Stimulated activated CD4-positive, alpha-beta T cell treated with anti-CD3 and anti-CD28 coated beads, Interleukin-1b, Interleukin-23, amount 100 ng/mL, for 48 hours (primary cell): ENCODE measurements at regions not wholly inside any gene's neighbourhood (a gene's known extent, or its start where the extent isn't known, plus 50 kb on each side); places are given as distances from the start of the nearest gene placed in this dataset.

Experiments used
- DNase-seq: peaks from one replicate; pipeline ENCODE4 v3.0.0-alpha.2; 2020

DNA sequence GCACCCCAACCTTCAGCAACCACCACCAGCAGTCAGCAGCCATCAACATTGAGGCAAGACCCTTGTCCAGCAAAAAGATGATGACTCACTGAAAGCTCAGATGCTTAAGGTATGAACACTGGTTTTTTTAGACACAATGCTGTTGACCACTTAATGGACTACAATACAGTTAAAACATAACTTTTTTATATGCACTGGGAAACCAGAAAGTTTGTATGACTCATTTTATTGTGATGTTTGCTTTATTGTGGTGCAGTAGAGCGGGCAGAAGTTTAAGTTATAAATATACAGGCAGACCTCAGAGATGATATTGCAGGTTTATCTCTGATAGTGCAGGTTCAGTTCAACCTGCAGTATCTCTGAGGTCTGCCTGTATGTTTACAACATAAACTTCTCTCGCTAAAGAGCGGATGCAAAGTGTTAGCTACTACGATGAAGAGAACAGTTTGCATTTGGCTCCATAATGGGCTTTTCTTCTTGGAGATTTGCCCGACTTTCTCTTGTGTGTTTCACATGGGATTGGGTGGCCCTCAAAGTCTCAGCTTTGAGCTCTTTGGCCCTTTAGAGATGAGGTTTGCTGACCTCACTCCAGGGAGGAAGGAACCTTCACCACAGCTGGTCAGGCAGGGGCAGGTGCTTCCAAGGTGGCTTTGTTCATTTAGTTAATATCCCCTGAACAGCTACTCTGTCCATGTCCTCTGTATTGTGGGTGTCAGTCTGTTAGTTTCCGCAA lies 84.4 kb upstream of the SHH start:
- DNase-seq: no peak

DNA sequence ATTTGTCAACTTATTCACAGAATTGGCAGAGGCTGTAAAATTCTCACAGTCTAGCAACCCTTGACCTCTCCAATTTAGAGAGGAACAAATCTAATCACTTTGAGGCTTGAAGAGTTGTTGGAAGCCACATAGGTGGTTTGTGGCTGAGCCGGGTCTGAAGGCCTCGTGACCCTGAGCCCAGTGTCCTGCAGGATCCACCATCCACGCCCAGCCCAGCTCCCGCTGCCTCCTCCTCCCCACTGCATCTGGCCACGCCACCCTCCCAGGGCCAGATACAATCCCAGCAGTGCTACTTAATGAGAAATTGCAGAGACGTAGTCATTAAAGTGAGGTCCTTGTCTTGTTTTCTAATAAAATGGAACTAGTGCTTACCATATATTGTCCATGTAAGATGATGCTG lies 81.4 kb upstream of the SHH start:
- no peak for DNase-seq

DNA sequence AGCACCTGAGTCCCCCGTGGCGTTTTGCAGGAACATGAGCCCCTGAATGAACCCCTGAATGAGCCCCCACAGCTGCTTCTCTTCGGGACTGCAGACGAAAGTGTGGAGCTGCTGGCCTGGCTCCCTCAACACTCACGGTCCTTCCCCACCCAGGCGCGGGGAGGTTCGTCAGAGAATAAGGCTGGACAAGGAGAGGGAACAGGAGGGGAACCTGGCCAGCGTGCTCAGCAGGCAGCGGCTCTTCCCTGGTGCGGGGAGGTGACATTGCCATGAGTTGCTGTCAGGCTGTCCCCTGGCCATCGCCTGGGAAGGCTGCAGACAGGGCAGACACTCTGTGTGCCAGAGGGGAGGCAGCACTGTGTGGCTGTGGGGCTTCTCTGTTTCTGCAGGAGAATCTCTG lies 80.9 kb upstream of the SHH start:
- DNase-seq: no peak

DNA sequence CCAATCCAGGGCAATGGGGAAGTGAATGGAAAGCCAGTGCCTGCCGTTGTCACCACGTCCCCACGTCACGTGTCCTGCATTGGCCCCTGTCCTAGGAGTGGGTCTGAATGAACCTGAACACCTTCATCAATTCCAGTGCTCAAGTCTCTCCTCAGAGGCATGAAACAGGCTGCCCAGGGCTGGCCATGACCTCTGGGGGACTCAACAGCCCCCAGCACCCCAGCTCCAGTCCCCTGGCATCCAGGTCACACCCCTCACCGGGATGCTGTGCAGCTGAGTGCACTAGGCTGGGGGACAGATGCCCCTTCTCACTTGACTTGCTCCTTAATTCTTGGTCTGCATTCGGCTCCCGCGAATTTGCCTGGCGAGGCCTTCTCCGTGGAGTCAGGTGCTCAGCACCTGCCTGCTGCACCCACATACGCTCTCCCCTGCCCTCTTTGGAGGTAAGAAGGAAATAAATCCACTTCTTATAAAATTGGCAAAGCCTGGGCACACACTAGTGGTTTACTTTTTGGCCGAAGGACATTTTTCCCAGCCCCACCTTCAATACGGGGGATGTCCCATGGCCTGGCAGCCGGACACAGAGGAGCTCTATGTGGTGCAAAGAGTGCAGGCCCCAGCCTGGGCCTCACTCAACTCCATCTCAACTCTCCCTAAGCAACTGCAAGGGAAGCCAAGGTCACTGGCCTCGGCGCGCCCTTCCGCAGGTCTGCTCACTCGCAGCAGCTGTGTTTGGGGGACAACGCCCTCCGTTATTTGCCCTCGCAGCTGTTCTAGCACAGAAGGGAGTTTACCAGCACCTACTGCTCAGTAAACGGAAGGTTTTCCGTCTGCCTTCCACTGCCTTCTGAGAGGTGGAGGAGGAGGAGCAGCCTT lies 77.6 kb upstream of the SHH start:
- no peak for DNase-seq

DNA sequence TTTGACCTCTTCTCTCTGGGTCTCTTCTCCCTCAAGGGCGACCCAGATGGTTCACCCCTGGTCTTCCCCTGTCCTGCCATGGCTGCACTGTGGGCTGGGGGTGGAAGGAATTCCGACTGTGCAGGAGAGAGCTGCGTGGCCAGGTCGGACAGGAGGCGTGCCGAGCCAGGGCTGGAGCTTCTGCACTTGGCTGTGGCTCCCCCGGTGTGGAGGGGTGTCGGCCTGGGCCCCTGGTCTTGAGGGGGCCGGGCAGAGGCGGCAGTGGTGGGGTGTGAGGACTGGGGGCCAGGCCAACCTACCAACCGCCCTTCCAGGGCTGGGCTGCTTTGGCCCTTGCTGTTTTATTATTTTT lies 74.9 kb upstream of the SHH start:
- DNase-seq: no peak

DNA sequence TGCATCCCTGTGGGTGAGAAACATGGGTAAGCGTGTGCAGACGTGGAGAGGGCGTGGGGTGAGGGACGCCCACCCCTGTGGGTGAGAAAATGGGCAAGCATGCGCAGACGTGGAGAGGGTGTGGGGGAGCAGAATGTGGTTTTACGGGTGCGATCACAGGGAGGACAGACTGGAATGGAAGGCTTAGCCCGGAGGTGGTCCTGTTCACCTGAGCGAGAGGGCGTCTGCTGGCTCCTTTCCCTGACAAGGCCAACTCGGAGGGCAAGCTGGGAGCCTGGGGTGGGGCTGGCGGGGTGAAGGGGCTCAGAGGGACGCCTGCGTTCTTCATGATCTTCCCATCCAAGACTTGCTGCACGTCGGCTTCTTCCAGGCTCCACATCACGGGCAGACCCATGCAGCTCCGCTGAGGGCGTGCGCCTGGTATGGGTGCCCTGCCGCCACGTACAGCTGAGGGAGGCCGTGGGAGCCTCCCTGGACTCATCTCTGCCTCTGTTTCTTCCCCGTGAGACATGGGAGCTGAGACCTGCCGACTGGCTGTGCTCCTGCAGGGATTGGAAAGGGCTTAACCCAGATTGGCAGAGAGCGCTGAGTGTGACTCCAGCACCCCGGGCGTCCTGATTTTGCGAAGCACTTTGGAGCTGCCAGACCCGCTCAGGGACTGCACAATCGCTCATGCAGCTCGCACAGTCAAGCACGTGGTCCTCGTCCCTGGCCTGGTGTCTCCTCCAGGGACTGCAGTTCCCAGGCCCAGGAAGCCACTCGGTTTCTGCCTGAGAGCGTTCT lies 74.3 kb upstream of the SHH start:
- no peak for DNase-seq

DNA sequence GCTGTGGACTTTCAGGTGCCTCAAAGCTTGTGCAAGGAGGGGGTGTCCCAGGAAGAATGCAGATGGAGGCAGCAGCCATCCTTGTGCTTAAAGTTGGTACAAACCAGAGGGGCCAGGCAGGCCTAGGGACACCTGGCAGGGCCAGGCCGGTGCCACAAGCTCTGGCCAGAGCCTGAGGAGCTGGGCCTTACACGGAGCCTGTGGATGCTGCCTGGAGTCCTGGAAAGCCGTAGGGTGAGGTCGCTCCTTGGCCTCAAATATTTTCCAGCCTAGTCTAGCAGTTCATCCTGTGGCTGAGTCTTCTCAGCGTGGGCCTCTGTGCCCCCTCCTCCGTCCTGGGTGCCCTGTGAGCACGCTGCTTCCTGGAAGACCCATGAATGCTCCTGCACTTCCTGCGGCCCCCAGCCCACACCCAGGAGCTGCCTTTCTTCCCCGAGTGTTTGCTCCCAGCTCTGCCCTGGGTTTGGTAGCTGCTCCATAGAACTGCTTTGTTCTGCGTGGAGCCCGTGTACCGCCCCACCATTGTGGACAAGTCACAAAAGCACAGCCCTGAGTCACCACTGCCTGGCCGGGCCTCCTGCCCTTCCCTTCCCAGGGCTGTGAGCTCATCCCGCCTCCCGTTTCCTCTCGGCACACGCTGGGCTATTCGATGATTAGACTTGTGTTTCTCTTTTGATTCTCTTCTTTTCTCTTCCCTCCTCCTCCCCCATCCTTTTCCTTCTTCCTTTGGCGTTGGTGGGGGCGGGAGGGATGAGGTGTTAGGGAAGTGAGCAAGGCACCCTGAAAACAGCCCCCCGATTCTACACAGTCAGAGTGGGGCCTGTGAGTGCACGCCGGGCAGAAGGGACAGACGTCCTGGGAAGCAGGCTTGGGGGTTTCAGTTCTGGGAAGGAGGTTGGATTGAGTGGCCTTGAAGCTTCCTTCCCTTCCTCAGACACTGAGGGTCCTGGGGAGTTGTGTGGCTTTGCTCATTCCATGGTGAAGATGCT lies 73.2 kb upstream of the SHH start:
- DNase-seq: no peak

DNA sequence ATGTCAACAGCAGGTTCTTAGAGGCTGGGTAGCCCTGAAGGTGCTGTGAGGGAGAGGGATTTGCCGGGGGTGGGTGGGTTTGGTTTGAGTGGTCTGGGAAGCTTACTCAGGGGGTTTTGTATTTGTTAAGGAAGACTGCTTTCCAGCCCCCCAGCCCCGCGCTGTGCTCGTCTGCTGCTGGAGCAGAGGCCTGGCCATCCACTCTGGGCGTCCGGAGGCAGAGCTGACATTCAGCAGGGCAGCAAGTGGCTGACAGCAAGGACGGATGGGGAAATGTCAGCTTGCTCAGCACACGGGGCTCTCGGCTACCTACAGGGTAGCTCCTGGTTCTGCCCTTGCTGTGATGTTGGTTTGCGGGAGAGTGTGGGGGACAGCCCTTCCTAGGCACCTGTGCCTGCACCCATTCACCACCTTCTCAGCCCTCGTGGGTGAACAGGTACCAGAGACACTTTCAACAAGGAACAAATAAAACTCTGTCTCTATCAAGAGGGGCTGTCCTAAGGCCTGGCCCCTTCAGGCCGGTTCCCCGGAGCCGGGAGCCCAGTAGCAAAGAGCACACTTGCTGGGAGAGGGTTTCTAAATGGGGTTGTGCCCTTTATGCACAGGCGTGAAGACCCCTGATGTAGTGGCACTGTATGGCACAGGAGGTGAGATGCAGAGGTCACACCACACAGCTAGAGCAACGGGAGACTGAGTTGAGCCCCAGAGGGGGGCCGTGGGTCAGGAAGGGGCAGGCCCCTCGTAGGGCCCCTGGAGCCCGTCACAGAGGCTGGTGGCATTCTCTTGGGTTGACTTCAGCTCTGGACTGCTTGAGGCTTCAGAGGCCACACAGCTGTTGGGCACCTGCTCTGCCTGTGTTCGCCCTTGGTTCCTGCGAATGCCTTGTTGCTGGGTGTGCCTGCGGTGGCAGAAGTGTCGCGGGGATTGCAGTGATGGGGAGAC lies 72.2 kb upstream of the SHH start:
- DNase-seq: no peak

DNA sequence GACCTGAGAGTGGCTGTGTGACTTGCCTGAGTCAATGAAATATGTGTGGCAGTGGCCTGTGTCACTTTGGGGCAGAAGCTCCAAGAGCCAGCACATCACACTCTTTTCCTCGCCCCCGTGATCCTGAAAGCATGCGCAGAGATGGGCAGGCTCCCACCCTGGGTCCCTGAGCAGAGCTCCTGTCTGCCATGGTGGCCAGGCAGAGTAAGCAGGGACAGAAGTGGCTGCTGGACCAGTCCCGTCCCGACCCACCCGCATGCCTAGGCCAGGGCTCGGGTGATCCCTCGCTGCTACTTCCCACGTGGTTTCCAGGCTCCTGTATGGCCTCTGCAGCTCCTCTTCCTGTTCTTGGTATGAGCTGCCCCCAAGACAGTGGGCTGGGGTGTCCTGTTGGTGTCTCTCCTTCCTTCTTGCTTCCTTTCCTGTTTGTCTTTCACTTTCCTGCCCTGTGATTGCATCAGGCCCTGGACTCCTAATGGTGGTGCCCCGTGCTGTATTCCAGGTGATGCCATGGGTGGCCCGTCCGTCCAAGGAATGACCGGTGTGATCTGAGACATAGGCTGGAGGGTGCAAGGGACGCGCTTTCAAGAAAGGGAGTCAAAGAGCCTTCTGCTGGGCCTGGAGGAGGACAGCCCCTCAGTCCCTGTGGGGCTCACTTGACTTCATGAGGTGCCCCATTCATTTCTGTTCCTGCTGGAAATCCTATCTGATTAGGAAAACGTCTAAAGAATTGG lies 71.4 kb upstream of the SHH start:
- no peak for DNase-seq

DNA sequence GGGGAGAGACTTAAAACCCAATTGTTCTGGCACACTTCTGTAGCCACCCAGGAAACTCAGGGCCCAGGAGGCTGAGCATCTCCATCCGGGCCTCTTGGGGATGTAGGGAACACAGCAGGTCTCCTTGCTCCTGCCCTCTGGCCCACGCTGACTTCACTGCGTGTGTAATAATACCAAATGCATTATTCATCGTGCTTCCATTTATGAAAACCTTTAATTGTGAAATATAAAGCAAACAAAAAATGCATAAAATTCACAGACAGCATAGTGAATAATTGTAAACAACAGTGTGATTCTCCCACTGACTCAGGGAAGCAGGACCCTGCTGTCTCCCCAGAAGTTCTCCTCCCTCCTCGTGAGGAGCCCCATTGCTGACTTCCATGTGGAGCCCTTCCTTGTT lies 70.3 kb upstream of the SHH start:
- DNase-seq: no peak

DNA sequence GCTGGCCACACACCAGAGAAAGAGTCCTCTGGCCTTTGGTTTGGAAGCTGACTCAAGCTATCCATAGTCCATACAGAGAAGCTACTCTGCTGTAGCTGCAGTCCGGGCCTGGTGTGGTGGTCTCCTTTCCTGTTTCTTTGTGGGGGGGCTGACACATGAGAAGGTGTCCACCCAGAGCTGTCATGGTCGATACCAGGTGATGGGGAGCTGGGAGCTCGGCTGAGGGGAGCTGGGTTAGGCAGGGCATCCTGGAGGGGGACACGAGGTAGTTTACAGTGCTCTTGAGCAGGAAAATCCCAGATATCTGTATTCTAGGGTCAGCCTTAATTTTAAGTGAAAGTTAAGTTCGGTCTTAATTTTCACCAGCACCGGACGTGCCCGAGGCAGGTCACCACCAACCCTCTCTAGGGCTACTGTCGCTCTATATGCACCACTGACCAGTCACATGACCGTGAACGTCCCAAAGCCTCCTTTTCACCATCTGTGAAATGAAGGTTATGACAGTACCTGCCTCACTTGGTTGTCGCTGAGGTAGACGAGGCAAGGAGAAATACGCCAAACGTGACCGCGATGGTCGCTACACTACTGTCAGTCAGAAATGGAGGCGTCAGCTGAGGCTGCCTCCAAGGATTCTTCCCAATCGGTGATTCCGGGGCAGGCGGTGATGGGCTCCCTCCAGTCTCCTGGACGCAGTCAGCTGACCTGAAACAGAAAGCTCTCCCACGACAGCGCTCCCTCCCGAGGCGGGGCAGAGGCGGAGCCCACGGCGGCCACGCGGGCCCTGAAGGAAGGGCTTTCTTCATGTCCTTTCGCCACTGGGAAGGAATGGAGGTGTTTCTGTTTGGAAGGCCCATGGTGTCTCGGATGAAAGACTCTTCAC lies 69.4 kb upstream of the SHH start:
- DNase-seq: no peak

DNA sequence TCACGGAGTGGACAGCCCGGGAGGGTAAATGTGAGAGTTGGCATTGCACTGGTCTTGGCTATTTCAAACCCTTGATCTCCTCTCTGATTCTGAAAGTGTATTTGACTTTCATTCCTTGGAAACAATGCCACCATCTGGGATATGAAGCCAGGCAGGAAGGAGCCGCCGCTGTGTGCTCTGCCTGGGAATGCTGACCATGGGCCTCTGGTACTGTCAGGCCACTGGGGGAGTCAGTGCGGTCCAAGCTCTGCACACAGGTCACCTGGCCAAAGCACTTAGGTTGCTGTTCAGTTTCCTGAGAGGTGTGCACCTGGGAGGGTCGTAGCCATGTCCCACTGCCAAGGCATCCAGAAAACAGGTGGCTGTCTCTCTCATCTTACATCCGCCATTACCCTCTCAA lies 68.5 kb upstream of the SHH start:
- no peak for DNase-seq

DNA sequence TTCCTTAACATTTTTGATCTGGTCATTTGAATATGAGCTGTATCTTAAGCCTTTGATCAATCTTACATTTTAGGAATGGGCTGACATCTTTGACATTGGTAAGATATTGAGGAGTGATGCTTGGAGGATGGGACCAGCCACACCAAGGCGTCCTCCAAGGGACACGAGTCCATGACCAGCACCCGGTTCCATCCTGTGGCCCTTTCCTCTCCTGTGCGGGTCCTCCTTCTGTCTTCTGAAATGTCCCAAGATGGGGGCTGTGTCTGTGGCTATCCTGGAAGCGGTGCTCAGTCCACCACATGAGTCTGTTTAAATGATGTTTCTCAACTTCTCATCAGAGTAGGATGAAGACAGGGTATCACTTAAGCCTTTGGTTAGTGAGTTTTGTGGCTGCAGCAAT lies 67.3 kb upstream of the SHH start:
- no peak for DNase-seq

DNA sequence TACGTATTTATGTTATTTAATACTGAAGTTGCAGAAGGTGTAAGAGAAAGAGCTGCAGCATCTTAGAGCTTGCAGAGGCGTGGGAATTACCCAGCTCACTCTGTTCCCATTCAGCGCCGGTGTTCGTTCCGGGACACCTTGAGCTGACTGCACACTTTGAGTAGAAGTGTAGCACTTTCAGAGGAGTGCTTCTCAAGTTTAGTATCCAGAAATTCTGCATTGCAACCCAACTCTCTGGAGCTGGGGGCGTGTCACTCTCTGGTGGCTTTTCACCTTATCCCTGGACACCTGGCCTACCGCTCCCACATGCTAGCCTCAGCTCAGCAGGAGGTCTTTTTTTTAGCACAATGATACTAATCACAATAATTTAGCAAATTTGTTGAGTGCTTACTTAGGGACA lies 66.4 kb upstream of the SHH start:
- DNase-seq: no peak

DNA sequence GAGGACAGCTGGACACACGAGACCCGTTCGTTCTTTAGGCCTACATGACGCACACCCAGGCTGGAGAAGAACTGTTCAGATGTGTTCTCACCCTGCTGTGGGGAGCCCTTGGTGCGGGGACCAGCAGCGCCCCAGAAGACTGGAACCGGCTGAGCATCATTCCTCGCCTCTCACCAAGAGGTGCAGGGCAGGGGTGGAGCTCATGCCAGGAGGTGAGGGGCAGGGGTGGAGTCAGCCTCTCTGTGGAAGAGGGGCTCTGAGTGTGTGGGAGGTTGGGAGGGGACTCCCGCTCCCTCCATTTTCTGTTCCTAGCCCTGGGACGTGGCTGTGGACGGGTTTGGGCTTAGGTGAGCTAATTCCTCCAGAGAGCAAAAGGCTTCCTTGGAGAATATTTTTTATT lies 66.0 kb upstream of the SHH start:
- no peak for DNase-seq

DNA sequence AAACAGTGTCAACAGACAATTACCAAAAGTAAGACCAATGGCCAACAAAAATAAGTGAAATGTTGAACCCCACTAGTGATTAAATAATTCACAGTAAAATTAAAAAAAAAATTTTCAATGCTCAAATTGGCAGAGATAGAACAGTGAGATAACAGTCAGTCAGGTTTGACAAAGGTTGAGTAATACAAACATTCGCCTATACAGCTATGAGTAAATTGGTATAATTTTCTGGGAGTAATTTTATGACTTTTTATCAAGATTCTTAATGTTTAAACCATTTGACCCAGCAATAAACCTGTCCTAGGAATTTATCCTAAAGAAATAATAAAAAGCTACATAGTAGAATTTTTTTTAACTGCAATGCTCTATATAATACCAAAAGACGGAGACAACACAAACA lies 64.9 kb upstream of the SHH start:
- DNase-seq: no peak

DNA sequence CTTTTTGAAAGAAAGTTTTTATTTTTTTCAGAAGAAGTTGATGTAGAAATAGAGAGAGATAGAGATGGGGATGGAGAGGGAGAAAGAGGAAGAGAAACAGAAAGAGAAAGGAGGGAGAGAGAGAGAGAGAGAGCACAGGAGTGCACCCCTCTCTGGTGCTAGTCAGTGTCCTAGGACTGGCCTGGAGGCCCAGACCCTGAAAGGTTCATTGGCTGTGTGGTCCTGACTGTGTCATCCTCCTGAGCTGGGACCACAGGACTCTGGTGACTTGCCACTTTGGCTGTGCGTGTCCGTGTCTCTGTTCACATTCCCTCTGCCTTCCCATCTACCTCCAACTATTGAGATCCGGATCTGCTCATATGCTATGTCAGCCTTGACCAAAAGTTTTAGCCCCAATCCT lies 62.1 kb upstream of the SHH start:
- no peak for DNase-seq

DNA sequence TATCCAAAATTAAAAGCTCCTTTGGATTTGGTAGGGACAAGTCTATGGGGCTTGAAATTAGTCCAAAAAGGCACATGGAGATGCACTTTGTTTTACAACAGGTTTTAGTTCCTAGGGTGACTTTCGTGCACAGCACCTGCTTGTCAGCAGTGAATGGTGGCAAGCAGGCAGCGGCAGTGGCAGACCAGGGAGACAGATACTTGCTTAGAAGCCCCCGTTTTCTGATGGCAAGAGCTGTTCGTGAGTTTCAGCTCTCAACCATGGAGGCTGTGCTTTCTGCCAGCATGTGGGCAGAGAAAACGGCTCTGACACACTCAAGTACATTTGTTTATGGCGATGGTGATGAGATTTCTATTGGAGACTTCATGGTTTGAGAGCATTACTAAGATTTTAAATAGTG lies 61.7 kb upstream of the SHH start:
- no peak for DNase-seq

DNA sequence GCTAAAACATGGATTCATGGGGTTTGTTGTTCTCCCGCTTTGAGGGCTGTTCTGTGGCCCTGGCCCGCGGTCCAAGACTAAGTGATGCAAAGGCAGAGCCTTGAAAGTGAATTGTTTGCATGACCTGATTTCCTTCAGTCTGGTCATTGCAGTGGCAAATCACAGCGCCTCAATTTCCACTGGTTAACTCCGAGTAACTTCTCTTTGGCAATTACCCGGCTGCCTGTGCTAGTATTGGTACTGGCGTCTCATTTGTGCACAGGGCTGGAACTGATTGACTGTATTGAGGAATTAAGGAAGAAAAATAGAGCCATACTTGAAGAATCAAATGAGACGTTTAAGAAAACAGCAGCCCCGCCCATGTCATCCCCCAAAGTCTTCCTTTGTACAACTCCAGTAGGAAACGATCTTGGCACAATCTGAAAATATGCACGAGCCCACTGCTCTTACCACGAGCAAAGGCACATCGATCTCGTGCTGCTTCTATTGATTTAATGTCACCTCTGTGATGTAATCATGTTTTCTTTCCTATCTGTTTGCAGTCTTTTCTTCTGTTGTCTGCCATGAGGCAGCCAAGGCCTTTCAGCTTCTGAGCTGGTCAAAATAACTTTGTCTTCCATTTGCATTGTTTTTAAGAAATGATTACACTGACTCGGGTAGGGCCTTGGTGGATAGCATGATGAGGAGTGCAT lies 60.6 kb upstream of the SHH start:
- no peak for DNase-seq
